Endothelial cell of umbilical vein (primary cell): ENCODE measurements at regions not wholly inside any gene's neighbourhood (a gene's known extent, or its start where the extent isn't known, plus 50 kb on each side); places are given as distances from the start of the nearest gene placed in this dataset.

Source experiments
- BruUV-seq: library from RNA; stranded (reverse); fragments of 400-500 nt; replicated peaks from 2 replicates; lab custom pipeline; 2021; lab: Mats Ljungman, UMichigan
- CTCF ChIA-PET: fragments of 300-600, 350-600 bp; sonication (Branson Sonifier 250); formaldehyde crosslinking; loops from one replicate; lab custom pipeline; 2021; ENCODE audit warnings: antibody characterized with exemption, inconsistent platforms; lab: Charles Lee
- POLR2A ChIA-PET: fragments of 300-600, 350-600 bp; sonication (Branson Sonifier 250); formaldehyde crosslinking; loops from one replicate; lab custom pipeline; 2021; ENCODE audit warnings: antibody characterized with exemption, inconsistent platforms; lab: Charles Lee
- DNase-seq: peaks from one replicate; pipeline ENCODE4 v3.0.0-alpha.2; 2011; ENCODE audit warnings: low read depth, low spot score
- FAIRE-seq: peaks from 2 replicates; lab custom pipeline; 2011; peaks lifted over from hg19 to GRCh38; lab: Jason Lieb, UNC
- H2AFZ ChIP-seq: 2 replicates; pipeline ENCODE4 v1.6.0; 2012; ENCODE audit warnings: low read depth, low read length, control low read depth, inconsistent platforms
- H3K27ac ChIP-seq: 2 replicates; pipeline ENCODE4 v1.5.1; 2011; ENCODE audit warnings: low read depth, mild to moderate bottlenecking, control low read depth, low read length, moderate library complexity; ENCODE audit not compliant: insufficient read depth
- H3K27me3 ChIP-seq, 2 experiments: 2 replicates each; pipeline versions ENCODE4 v1.6.0 to v1.6.1; 2011; ENCODE audit warnings: low read length in 2 of 2, mixed read lengths in 1 of 2; ENCODE audit not compliant: control insufficient read depth in 2 of 2, insufficient read depth in 2 of 2
- H3K36me3 ChIP-seq, 2 experiments: 2 replicates in 1 of 2; 3 replicates in 1 of 2; pipeline ENCODE4 v1.5.1; 2011; ENCODE audit warnings: low read length in 2 of 2, mild to moderate bottlenecking in 1 of 2, moderate library complexity in 1 of 2; ENCODE audit not compliant: control insufficient read depth in 2 of 2, insufficient read depth in 2 of 2; ENCODE audit errors: extremely low read depth in 1 of 2
- H3K4me1 ChIP-seq: 3 replicates; pipeline ENCODE4 v1.5.1; 2011; ENCODE audit warnings: mild to moderate bottlenecking, low read length; ENCODE audit not compliant: control insufficient read depth, insufficient read depth; ENCODE audit errors: extremely low read depth
- H3K4me2 ChIP-seq: 2 replicates; pipeline ENCODE4 v1.6.1; 2011; ENCODE audit warnings: low read length, control low read depth, mixed read lengths; ENCODE audit not compliant: insufficient read depth
- H3K4me3 ChIP-seq, 3 experiments: fragments of 200-600 bp in 1 of 3; sonication (generic), shearing (Covaris generic) in 1 of 3; replicated peaks in 1 of 3; 2 replicates each; pipeline ENCODE4 v1.5.1; 2011 to 2016; ENCODE audit warnings: control low read depth in 3 of 3, low read length in 3 of 3, mild to moderate bottlenecking in 2 of 3, inconsistent platforms in 1 of 3, low read depth in 1 of 3, moderate library complexity in 1 of 3; ENCODE audit not compliant: insufficient read depth in 1 of 3
- H3K79me2 ChIP-seq: 2 replicates; pipeline ENCODE4 v1.6.0; 2012; ENCODE audit warnings: low read length, inconsistent platforms; ENCODE audit not compliant: control insufficient read depth, insufficient read depth
- H3K9ac ChIP-seq: replicated peaks from 2 replicates; pipeline ENCODE3; 2011; ENCODE audit warnings: low read length, control low read depth; ENCODE audit not compliant: insufficient read depth; ENCODE audit errors: extremely low read depth
- H3K9me1 ChIP-seq: replicated peaks from 3 replicates; pipeline ENCODE4 v1.6.0; 2011; ENCODE audit warnings: mild to moderate bottlenecking, low read length; ENCODE audit not compliant: control insufficient read depth, insufficient read depth; ENCODE audit errors: extremely low read depth
- H3K9me3 ChIP-seq: replicated peaks from 2 replicates; pipeline ENCODE4 v1.5.1; 2012; ENCODE audit warnings: low read length, inconsistent platforms; ENCODE audit not compliant: control insufficient read depth, insufficient read depth
- H4K20me1 ChIP-seq: replicated peaks from 2 replicates; pipeline ENCODE3; 2011; ENCODE audit warnings: mild to moderate bottlenecking, low read length; ENCODE audit not compliant: control insufficient read depth, insufficient read depth; ENCODE audit errors: extremely low read depth
- EZH2 ChIP-seq: IDR thresholded peaks from 2 replicates; pipeline ENCODE4 v1.6.1; 2012; ENCODE audit warnings: borderline replicate concordance, low read depth, mild to moderate bottlenecking, moderate library complexity, low read length, inconsistent platforms; ENCODE audit not compliant: severe bottlenecking
- FOS ChIP-seq: IDR thresholded peaks from 2 replicates; pipeline ENCODE4 v1.6.1; 2011; ENCODE audit warnings: mild to moderate bottlenecking, low read length, moderate library complexity, borderline replicate concordance; ENCODE audit not compliant: insufficient read depth
- GATA2 ChIP-seq: IDR thresholded peaks from 2 replicates; pipeline ENCODE4 v1.7.0; 2011; ENCODE audit warnings: low read depth, mild to moderate bottlenecking, moderate library complexity, mixed read lengths, low read length; ENCODE audit not compliant: insufficient read length, insufficient read depth
- JUN ChIP-seq: IDR thresholded peaks from 2 replicates; pipeline ENCODE4 v1.6.1; 2011; ENCODE audit warnings: borderline replicate concordance, low read depth; ENCODE audit not compliant: insufficient read length, insufficient read depth
- MYC ChIP-seq: IDR thresholded peaks from one replicate; pipeline ENCODE4 v1.6.1; 2011; ENCODE audit warnings: mild to moderate bottlenecking, low read depth, low read length
- POLR2A ChIP-seq: IDR thresholded peaks from 2 replicates; pipeline ENCODE4 v1.6.1; 2012; ENCODE audit warnings: low read depth, mild to moderate bottlenecking, control low read depth, low read length
- POLR2AphosphoS5 ChIP-seq: IDR thresholded peaks from 2 replicates; pipeline ENCODE4 v1.6.1; 2012; ENCODE audit warnings: low read depth, mild to moderate bottlenecking, control low read depth, low read length, moderate library complexity; ENCODE audit not compliant: insufficient read depth
- dilution Hi-C: fragments of 300-500 bp; cut with MboI; formaldehyde crosslinking; loops from one replicate; pipeline ENCODE4 v1.15.0; 2019; ENCODE audit warnings: low sequenced_read_pairs; ENCODE audit not compliant: extremely low pct_ligation_motif_present
- intact Hi-C: fragments of 100-400 bp; cut with micrococcal nuclease; formaldehyde crosslinking; loops from one replicate; pipeline ENCODE4 v1.10.0; 2022
- TF ChIP-seq, protein P1 (sequence below): IDR thresholded peaks from 2 replicates; pipeline ENCODE4 v1.6.1; 2011; ENCODE audit not compliant: insufficient read depth, insufficient read length
- TF ChIP-seq, protein P2 (sequence below), 2 donors: IDR thresholded peaks; 1 replicate in 1 of 2; 2 replicates in 1 of 2; pipeline ENCODE4 v1.5.1; 2011; ENCODE audit warnings: low read length in 2 of 2, mild to moderate bottlenecking in 2 of 2, moderate library complexity in 2 of 2, control low read depth in 1 of 2, inconsistent platforms in 1 of 2, low read depth in 1 of 2; ENCODE audit not compliant: insufficient read depth in 1 of 2; ENCODE audit errors: extremely low read depth in 1 of 2

DNA sequence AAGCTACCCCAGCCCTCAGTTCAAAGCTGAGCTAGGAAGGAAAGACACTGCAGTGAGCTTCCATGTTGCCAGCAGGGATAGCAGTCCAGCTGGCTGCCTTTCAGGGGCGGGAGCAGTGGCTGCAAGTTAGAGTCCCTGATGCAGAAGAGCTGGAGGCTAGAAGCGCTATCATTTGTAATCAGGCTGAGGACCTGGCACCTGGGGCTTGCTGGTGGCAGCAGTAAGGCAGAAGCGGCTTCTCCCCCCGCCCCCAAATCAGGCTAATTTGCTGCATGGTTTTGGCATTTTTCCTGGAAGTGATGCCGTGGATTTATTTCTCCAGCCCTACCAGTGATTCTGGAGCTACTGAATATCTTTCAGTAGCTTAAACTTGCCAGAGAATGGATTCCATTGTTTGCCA lies 203.3 kb downstream of the CLCN4 start:
- Histone ChIP-seq H3K9me3 (no peaks in the 10 kb centered on the region), H3K9ac (no peak overlapping the region), H3K4me1 (no peaks in the 10 kb centered on the region), H2AFZ (no peak overlapping the region), H3K36me3 (no peaks in the 10 kb centered on the region), H3K27me3 (no peaks in the 10 kb centered on the region), H3K27ac (no peak overlapping the region), H4K20me1 (no peaks in the 10 kb centered on the region), H3K79me2 (no peaks in the 10 kb centered on the region), H3K4me2 (no peak overlapping the region), H3K9me1 (no peaks in the 10 kb centered on the region), H3K4me3 (no peak overlapping the region)
- dilution Hi-C loops (no loop called here), intact Hi-C loops (no loop called here)
- CTCF ChIA-PET, result interaction anchor here (0.7 to 1.5 kb wide), 3 partner anchors 14 to 238 kb away, joined by 3 to 4 read pairs (median 3); no protein-coding TSS in a partner anchor
- TF ChIP-seq POLR2AphosphoS5, result no peak
- TF ChIP-seq EZH2, result no peak
- TF ChIP-seq MYC, result no peak
- no peak for TF ChIP-seq FOS
- TF ChIP-seq, protein P1, sequence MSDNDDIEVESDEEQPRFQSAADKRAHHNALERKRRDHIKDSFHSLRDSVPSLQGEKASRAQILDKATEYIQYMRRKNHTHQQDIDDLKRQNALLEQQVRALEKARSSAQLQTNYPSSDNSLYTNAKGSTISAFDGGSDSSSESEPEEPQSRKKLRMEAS, result no peak
- TF ChIP-seq, protein P2, sequence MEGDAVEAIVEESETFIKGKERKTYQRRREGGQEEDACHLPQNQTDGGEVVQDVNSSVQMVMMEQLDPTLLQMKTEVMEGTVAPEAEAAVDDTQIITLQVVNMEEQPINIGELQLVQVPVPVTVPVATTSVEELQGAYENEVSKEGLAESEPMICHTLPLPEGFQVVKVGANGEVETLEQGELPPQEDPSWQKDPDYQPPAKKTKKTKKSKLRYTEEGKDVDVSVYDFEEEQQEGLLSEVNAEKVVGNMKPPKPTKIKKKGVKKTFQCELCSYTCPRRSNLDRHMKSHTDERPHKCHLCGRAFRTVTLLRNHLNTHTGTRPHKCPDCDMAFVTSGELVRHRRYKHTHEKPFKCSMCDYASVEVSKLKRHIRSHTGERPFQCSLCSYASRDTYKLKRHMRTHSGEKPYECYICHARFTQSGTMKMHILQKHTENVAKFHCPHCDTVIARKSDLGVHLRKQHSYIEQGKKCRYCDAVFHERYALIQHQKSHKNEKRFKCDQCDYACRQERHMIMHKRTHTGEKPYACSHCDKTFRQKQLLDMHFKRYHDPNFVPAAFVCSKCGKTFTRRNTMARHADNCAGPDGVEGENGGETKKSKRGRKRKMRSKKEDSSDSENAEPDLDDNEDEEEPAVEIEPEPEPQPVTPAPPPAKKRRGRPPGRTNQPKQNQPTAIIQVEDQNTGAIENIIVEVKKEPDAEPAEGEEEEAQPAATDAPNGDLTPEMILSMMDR (IDR thresholded peaks at IDR 0.05; ENCODE audit: extremely low read depth in 1 of 2, insufficient read depth in 1 of 2, low read depth in 1 of 2, low read length in 2 of 2), result no peak
- TF ChIP-seq GATA2, result no peak
- no peak for TF ChIP-seq JUN
- no peak for TF ChIP-seq POLR2A
- POLR2A ChIA-PET, result no interaction called here
- BruUV-seq, result no TSS peak
- DNase-seq (no peak), FAIRE-seq (no peak)
